ENCODE measurements at regions not wholly inside any gene's neighbourhood (a gene's known extent, or its start where the extent isn't known, plus 50 kb on each side); places are given as distances from the start of the nearest gene placed in this dataset.

- no peak for TF ChIP-seq CTCF (IDR thresholded peaks at IDR 0.05)
- no peak for TF ChIP-seq POLR2A (IDR thresholded peaks at IDR 0.05)
- no peak for TF ChIP-seq EP300 (IDR thresholded peaks at IDR 0.05)
Observed at GRCh38 chr11:90890347-90890746, 667.5 kb upstream of the CHORDC1 start.

Measured in ovary (tissue), 3 donors.